SH-SY5Y (cell line): ENCODE measurements at regions not wholly inside any gene's neighbourhood (a gene's known extent, or its start where the extent isn't known, plus 50 kb on each side); places are given as distances from the start of the nearest gene placed in this dataset.

Experiments used
- GATA2 ChIP-seq: IDR thresholded peaks from 2 replicates; pipeline ENCODE4 v1.6.1; 2011; ENCODE audit warnings: mild to moderate bottlenecking, low read depth, low read length
- GATA3 ChIP-seq: IDR thresholded peaks from 2 replicates; pipeline ENCODE4 v1.6.1; 2011; ENCODE audit warnings: low read depth, mild to moderate bottlenecking, low read length, moderate library complexity

GRCh38 chrX:39766085-39766726 lies 331.6 kb downstream of the BCOR start:
- TF ChIP-seq GATA3: no peak
- peak; percentile 39; the same call in 1 of the 2 replicates for TF ChIP-seq GATA2
